ENCODE measurements at regions not wholly inside any gene's neighbourhood (a gene's known extent, or its start where the extent isn't known, plus 50 kb on each side); places are given as distances from the start of the nearest gene placed in this dataset.

DNA sequence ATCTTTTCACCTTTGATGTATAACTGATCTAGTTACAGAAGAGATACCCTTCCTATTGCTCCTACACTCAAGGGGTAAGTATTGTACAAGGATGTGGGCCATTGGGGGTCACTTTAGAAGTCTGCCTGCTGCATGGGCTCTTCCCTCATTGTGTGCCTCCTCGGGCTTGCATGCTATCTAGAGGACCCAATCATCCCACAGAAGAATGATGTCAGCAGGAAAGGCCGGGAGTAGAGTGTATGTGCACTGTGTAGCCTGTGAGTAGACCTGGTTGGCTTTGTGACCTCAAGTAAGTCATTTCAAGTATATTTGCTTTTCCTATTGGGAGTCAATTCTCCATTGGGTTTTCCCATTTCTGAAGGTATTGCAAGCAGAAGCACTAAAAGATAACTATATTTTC, 129.5 kb upstream of the TRIB2 start:
- Histone ChIP-seq H3K27ac (ENCODE audit: low read depth, low read length) (no peak overlapping the region), H3K9me2 (ENCODE audit: insufficient read depth) (no peaks in the 10 kb centered on the region), H3K4me1 (ENCODE audit: control insufficient read depth in 1 of 2, insufficient read depth in 2 of 2, low read length in 2 of 2) (peaks cover 0 to 9% of the 10 kb centered on the region in 2 experiments; a peak in 1 of 4 replicates), H3K9me3 (ENCODE audit: control insufficient read depth in 1 of 2, insufficient read depth in 1 of 2, low read depth in 1 of 2, low read length in 2 of 2) (no peaks in the 10 kb centered on the region), H3K9ac (ENCODE audit: low read length) (no peak overlapping the region), H3K27me3 (ENCODE audit: insufficient read depth, low read length) (no peaks in the 10 kb centered on the region), H4K20me1 (ENCODE audit: insufficient read depth) (no peaks in the 10 kb centered on the region), H2AFZ (ENCODE audit: low read depth, low read length, poor library complexity, severe bottlenecking) (no peak overlapping the region), H3K4me3 (replicated peaks in 1 of 2; ENCODE audit: low read depth in 1 of 2, low read length in 2 of 2) (no peak overlapping the region), H3K79me2 (ENCODE audit: insufficient read depth, low read length) (no peaks in the 10 kb centered on the region), H3K36me3 (ENCODE audit: control insufficient read depth in 1 of 2, insufficient read depth in 2 of 2, low read length in 2 of 2) (no peaks in the 10 kb centered on the region), H3K4me2 (ENCODE audit: low read length) (no peak overlapping the region)
- POLR2A ChIA-PET: no interaction called here
- intact Hi-C loops (cut with micrococcal nuclease): no loop called here
- ATAC-seq: no peak
- RAD21 ChIA-PET (ENCODE audit: low non-redundant PET in 1 of 2, low total read pairs in 2 of 2, uncharacterized antibody in 2 of 2, unreplicated experiment in 2 of 2): no interaction called here
- no peak for TF ChIP-seq YY1 (IDR thresholded peaks at IDR 0.05; ENCODE audit: extremely low read depth, insufficient replicate concordance, low read depth, low read length)
- no peak for TF ChIP-seq ELF1 (IDR thresholded peaks at IDR 0.05; ENCODE audit: borderline replicate concordance, low read depth)
- TF ChIP-seq EGR1 (IDR thresholded peaks at IDR 0.05; ENCODE audit: low read depth): no peak
- TF ChIP-seq, protein P1, sequence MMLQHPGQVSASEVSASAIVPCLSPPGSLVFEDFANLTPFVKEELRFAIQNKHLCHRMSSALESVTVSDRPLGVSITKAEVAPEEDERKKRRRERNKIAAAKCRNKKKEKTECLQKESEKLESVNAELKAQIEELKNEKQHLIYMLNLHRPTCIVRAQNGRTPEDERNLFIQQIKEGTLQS (IDR thresholded peaks at IDR 0.05): no peak
- TF ChIP-seq SP1 (IDR thresholded peaks at IDR 0.05; ENCODE audit: low read depth): no peak
- TF ChIP-seq, protein P2, sequence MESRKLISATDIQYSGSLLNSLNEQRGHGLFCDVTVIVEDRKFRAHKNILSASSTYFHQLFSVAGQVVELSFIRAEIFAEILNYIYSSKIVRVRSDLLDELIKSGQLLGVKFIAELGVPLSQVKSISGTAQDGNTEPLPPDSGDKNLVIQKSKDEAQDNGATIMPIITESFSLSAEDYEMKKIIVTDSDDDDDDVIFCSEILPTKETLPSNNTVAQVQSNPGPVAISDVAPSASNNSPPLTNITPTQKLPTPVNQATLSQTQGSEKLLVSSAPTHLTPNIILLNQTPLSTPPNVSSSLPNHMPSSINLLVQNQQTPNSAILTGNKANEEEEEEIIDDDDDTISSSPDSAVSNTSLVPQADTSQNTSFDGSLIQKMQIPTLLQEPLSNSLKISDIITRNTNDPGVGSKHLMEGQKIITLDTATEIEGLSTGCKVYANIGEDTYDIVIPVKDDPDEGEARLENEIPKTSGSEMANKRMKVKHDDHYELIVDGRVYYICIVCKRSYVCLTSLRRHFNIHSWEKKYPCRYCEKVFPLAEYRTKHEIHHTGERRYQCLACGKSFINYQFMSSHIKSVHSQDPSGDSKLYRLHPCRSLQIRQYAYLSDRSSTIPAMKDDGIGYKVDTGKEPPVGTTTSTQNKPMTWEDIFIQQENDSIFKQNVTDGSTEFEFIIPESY (IDR thresholded peaks at IDR 0.05; ENCODE audit: extremely low read depth, insufficient replicate concordance, low read length): no peak
- TF ChIP-seq RAD21 (IDR thresholded peaks at IDR 0.05; ENCODE audit: low read depth): no peak
- no peak for TF ChIP-seq CBX3 (IDR thresholded peaks at IDR 0.05; ENCODE audit: low read depth)
- no peak for TF ChIP-seq FOSL1 (IDR thresholded peaks at IDR 0.05; ENCODE audit: low read depth)
- TF ChIP-seq TCF7L2 (IDR thresholded peaks at IDR 0.05; ENCODE audit: borderline replicate concordance, extremely low read depth, insufficient read depth, insufficient read length): no peak
- TF ChIP-seq, protein P3, sequence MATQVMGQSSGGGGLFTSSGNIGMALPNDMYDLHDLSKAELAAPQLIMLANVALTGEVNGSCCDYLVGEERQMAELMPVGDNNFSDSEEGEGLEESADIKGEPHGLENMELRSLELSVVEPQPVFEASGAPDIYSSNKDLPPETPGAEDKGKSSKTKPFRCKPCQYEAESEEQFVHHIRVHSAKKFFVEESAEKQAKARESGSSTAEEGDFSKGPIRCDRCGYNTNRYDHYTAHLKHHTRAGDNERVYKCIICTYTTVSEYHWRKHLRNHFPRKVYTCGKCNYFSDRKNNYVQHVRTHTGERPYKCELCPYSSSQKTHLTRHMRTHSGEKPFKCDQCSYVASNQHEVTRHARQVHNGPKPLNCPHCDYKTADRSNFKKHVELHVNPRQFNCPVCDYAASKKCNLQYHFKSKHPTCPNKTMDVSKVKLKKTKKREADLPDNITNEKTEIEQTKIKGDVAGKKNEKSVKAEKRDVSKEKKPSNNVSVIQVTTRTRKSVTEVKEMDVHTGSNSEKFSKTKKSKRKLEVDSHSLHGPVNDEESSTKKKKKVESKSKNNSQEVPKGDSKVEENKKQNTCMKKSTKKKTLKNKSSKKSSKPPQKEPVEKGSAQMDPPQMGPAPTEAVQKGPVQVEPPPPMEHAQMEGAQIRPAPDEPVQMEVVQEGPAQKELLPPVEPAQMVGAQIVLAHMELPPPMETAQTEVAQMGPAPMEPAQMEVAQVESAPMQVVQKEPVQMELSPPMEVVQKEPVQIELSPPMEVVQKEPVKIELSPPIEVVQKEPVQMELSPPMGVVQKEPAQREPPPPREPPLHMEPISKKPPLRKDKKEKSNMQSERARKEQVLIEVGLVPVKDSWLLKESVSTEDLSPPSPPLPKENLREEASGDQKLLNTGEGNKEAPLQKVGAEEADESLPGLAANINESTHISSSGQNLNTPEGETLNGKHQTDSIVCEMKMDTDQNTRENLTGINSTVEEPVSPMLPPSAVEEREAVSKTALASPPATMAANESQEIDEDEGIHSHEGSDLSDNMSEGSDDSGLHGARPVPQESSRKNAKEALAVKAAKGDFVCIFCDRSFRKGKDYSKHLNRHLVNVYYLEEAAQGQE (IDR thresholded peaks at IDR 0.05; ENCODE audit: low read depth): no peak
- no peak for TF ChIP-seq EZH2phosphoT487 (IDR thresholded peaks at IDR 0.05; ENCODE audit: borderline replicate concordance)
- TF ChIP-seq SIN3A (IDR thresholded peaks at IDR 0.05; ENCODE audit: low read depth): no peak
- no peak for TF ChIP-seq ZNF274 (IDR thresholded peaks at IDR 0.05; ENCODE audit: low read depth, low read length)
- TF ChIP-seq, protein P4, sequence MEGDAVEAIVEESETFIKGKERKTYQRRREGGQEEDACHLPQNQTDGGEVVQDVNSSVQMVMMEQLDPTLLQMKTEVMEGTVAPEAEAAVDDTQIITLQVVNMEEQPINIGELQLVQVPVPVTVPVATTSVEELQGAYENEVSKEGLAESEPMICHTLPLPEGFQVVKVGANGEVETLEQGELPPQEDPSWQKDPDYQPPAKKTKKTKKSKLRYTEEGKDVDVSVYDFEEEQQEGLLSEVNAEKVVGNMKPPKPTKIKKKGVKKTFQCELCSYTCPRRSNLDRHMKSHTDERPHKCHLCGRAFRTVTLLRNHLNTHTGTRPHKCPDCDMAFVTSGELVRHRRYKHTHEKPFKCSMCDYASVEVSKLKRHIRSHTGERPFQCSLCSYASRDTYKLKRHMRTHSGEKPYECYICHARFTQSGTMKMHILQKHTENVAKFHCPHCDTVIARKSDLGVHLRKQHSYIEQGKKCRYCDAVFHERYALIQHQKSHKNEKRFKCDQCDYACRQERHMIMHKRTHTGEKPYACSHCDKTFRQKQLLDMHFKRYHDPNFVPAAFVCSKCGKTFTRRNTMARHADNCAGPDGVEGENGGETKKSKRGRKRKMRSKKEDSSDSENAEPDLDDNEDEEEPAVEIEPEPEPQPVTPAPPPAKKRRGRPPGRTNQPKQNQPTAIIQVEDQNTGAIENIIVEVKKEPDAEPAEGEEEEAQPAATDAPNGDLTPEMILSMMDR (IDR thresholded peaks at IDR 0.05 in 2 of 3, conservative IDR thresholded peaks at IDR 0.05 in 1 of 3; ENCODE audit: borderline replicate concordance in 1 of 3, insufficient read depth in 1 of 3, low read depth in 2 of 3, low read length in 2 of 3): no peak
- TF ChIP-seq ZFX (IDR thresholded peaks at IDR 0.05): no peak
- no peak for TF ChIP-seq CEBPB (IDR thresholded peaks at IDR 0.05; ENCODE audit: low read depth)
- TF ChIP-seq JUND (IDR thresholded peaks at IDR 0.05): no peak
- TF ChIP-seq, protein P5, sequence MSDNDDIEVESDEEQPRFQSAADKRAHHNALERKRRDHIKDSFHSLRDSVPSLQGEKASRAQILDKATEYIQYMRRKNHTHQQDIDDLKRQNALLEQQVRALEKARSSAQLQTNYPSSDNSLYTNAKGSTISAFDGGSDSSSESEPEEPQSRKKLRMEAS (IDR thresholded peaks at IDR 0.05): no peak
- no peak for TF ChIP-seq SRF (IDR thresholded peaks at IDR 0.05; ENCODE audit: low read depth)
- CTCF ChIA-PET: no interaction called here
- BruUV-seq (replicated peaks): no TSS peak
- DNase-seq (ENCODE audit: low read depth, low spot score): no peak
